ENCODE measurements at regions not wholly inside any gene's neighbourhood (a gene's known extent, or its start where the extent isn't known, plus 50 kb on each side); places are given as distances from the start of the nearest gene placed in this dataset.

GRCh38 chr18:55113800-55114199 is 154.5 kb upstream of the CCDC68 start:
- H3K36me3 Mint-ChIP-seq, result no peaks in the 10 kb centered on the region
- no peak overlapping the region for H3K4me3 Mint-ChIP-seq
- H3K27me3 Mint-ChIP-seq, result no peaks in the 10 kb centered on the region
- DNase-seq (ENCODE audit: low spot score) (no peak), ATAC-seq (no peak)
- no peak overlapping the region for H3K27ac Mint-ChIP-seq
- peaks cover 5% of the 10 kb centered on the region for H3K9me3 Mint-ChIP-seq
- no peaks in the 10 kb centered on the region for H3K4me1 Mint-ChIP-seq (ENCODE audit: low read depth in 2 of 2)

- no peak for ATAC-seq
- H3K36me3 Mint-ChIP-seq, result no peaks in the 10 kb centered on the region
Measured at GRCh38 chr18:55111271-55111670, 152.0 kb upstream of the CCDC68 start.

GRCh38 chr18:55110436-55110835 is 151.2 kb upstream of the CCDC68 start:
- peaks cover 8% of the 10 kb centered on the region for H3K9me3 Mint-ChIP-seq
- no peaks in the 10 kb centered on the region for H3K36me3 Mint-ChIP-seq
- no peaks in the 10 kb centered on the region for H3K27me3 Mint-ChIP-seq
- no peak overlapping the region for H3K4me3 Mint-ChIP-seq
- DNase-seq (ENCODE audit: low spot score), result no peak
- ATAC-seq, result no peak
- H3K27ac Mint-ChIP-seq, result no peak overlapping the region
- H3K4me1 Mint-ChIP-seq (ENCODE audit: low read depth in 2 of 2), result no peaks in the 10 kb centered on the region

More at GRCh38 chr18:55111271-55111670, 152.0 kb upstream of the CCDC68 start:
- Mint-ChIP-seq H3K27me3 (no peaks in the 10 kb centered on the region), H3K4me1 (ENCODE audit: low read depth in 2 of 2) (no peaks in the 10 kb centered on the region), H3K9me3 (peaks cover 8% of the 10 kb centered on the region), H3K27ac (no peak overlapping the region), H3K4me3 (no peak overlapping the region)
- no peak for DNase-seq (ENCODE audit: low spot score)

- Mint-ChIP-seq H3K36me3 (no peaks in the 10 kb centered on the region), H3K9me3 (peaks cover 8% of the 10 kb centered on the region), H3K4me3 (no peak overlapping the region), H3K27me3 (no peaks in the 10 kb centered on the region), H3K27ac (no peak overlapping the region), H3K4me1 (ENCODE audit: low read depth in 2 of 2) (no peaks in the 10 kb centered on the region)
- no peak for DNase-seq (ENCODE audit: low spot score)
- ATAC-seq, result no peak
Measured at GRCh38 chr18:55109818-55110414, 150.7 kb upstream of the CCDC68 start.

- ATAC-seq (no peak), DNase-seq (ENCODE audit: low spot score) (no peak)
- Mint-ChIP-seq H3K27me3 (peaks cover 0 to 3% of the 10 kb centered on the region in 2 donors), H3K36me3 (no peaks in the 10 kb centered on the region), H3K4me1 (ENCODE audit: low read depth in 2 of 2) (no peaks in the 10 kb centered on the region), H3K4me3 (no peak overlapping the region), H3K27ac (no peak overlapping the region), H3K9me3 (peaks cover 9% of the 10 kb centered on the region)
Measured at GRCh38 chr18:55106906-55107305, 147.6 kb upstream of the CCDC68 start.

GRCh38 chr18:55106466-55106865 is 147.2 kb upstream of the CCDC68 start:
- H3K27me3 Mint-ChIP-seq, result peaks cover 0 to 3% of the 10 kb centered on the region in 2 donors
- DNase-seq (ENCODE audit: low spot score) (no peak), ATAC-seq (no peak)
- H3K27ac Mint-ChIP-seq, result no peak overlapping the region
- no peaks in the 10 kb centered on the region for H3K36me3 Mint-ChIP-seq
- H3K9me3 Mint-ChIP-seq, result peaks cover 9% of the 10 kb centered on the region
- no peaks in the 10 kb centered on the region for H3K4me1 Mint-ChIP-seq (ENCODE audit: low read depth in 2 of 2)
- no peak overlapping the region for H3K4me3 Mint-ChIP-seq

GRCh38 chr18:55105873-55106272 is 146.6 kb upstream of the CCDC68 start:
- no peak overlapping the region for H3K4me3 Mint-ChIP-seq
- peaks cover 0 to 3% of the 10 kb centered on the region in 2 donors for H3K27me3 Mint-ChIP-seq
- no peak for ATAC-seq
- no peak overlapping the region for H3K27ac Mint-ChIP-seq
- H3K9me3 Mint-ChIP-seq, result peaks cover 9% of the 10 kb centered on the region
- no peak for DNase-seq (ENCODE audit: low spot score)
- H3K4me1 Mint-ChIP-seq (ENCODE audit: low read depth in 2 of 2), result no peaks in the 10 kb centered on the region
- H3K36me3 Mint-ChIP-seq, result no peaks in the 10 kb centered on the region

- DNase-seq (ENCODE audit: low spot score), result no peak
Measured at GRCh38 chr18:55102958-55103456, 143.7 kb upstream of the CCDC68 start.

GRCh38 chr18:55102501-55102900 is 143.2 kb upstream of the CCDC68 start:
- Mint-ChIP-seq H3K27ac (no peak overlapping the region), H3K36me3 (no peaks in the 10 kb centered on the region), H3K4me1 (ENCODE audit: low read depth in 2 of 2) (no peaks in the 10 kb centered on the region), H3K9me3 (peaks cover 3% of the 10 kb centered on the region), H3K4me3 (no peak overlapping the region), H3K27me3 (peaks cover 0 to 3% of the 10 kb centered on the region in 2 donors)
- DNase-seq (ENCODE audit: low spot score) (no peak), ATAC-seq (no peak)

More at GRCh38 chr18:55102958-55103456, 143.7 kb upstream of the CCDC68 start:
- ATAC-seq, result no peak
- peaks cover 3% of the 10 kb centered on the region for H3K9me3 Mint-ChIP-seq
- H3K27ac Mint-ChIP-seq, result no peak overlapping the region
- H3K36me3 Mint-ChIP-seq, result no peaks in the 10 kb centered on the region
- H3K4me3 Mint-ChIP-seq, result no peak overlapping the region
- H3K27me3 Mint-ChIP-seq, result peaks cover 0 to 3% of the 10 kb centered on the region in 2 donors
- H3K4me1 Mint-ChIP-seq (ENCODE audit: low read depth in 2 of 2), result no peaks in the 10 kb centered on the region

GRCh38 chr18:55101458-55101824 is 142.2 kb upstream of the CCDC68 start:
- Mint-ChIP-seq H3K36me3 (no peaks in the 10 kb centered on the region), H3K4me1 (ENCODE audit: low read depth in 2 of 2) (no peaks in the 10 kb centered on the region), H3K27ac (no peak overlapping the region), H3K9me3 (peaks cover 3% of the 10 kb centered on the region), H3K27me3 (peaks cover 0 to 3% of the 10 kb centered on the region in 2 donors), H3K4me3 (no peak overlapping the region)
- DNase-seq (ENCODE audit: low spot score) (no peak), ATAC-seq (no peak)

GRCh38 chr18:55100817-55101457 is 141.7 kb upstream of the CCDC68 start:
- Mint-ChIP-seq H3K9me3 (peaks cover 3% of the 10 kb centered on the region), H3K27me3 (peaks cover 0 to 3% of the 10 kb centered on the region in 2 donors), H3K4me1 (ENCODE audit: low read depth in 2 of 2) (no peaks in the 10 kb centered on the region), H3K4me3 (no peak overlapping the region), H3K36me3 (no peaks in the 10 kb centered on the region), H3K27ac (no peak overlapping the region)
- no peak for DNase-seq (ENCODE audit: low spot score)
- ATAC-seq, result no peak

GRCh38 chr18:55097456-55098170 is 138.4 kb upstream of the CCDC68 start:
- DNase-seq (ENCODE audit: low spot score) (no peak), ATAC-seq (no peak)
- Mint-ChIP-seq H3K4me1 (ENCODE audit: low read depth in 2 of 2) (no peaks in the 10 kb centered on the region), H3K9me3 (no peaks in the 10 kb centered on the region), H3K27ac (no peak overlapping the region), H3K36me3 (no peaks in the 10 kb centered on the region), H3K27me3 (peaks cover 8% of the 10 kb centered on the region in 2 donors), H3K4me3 (no peak overlapping the region)

GRCh38 chr18:55096263-55096951 is 137.1 kb upstream of the CCDC68 start:
- Mint-ChIP-seq H3K9me3 (no peaks in the 10 kb centered on the region), H3K36me3 (no peaks in the 10 kb centered on the region), H3K27ac (no peak overlapping the region), H3K27me3 (peaks cover 8% of the 10 kb centered on the region in 2 donors), H3K4me3 (no peak overlapping the region), H3K4me1 (ENCODE audit: low read depth in 2 of 2) (no peaks in the 10 kb centered on the region)
- no peak for DNase-seq (ENCODE audit: low spot score)
- ATAC-seq, result no peak

- DNase-seq (ENCODE audit: low spot score), result no peak
Measured at GRCh38 chr18:55095584-55095983, 136.3 kb upstream of the CCDC68 start.

More at GRCh38 chr18:55095584-55095983, 136.3 kb upstream of the CCDC68 start:
- no peak for ATAC-seq
- Mint-ChIP-seq H3K27me3 (peaks cover 8% of the 10 kb centered on the region in 2 donors), H3K36me3 (no peaks in the 10 kb centered on the region), H3K9me3 (no peaks in the 10 kb centered on the region), H3K27ac (no peak overlapping the region), H3K4me3 (no peak overlapping the region), H3K4me1 (ENCODE audit: low read depth in 2 of 2) (no peaks in the 10 kb centered on the region)

All from natural killer cell treated with Interleukin-12 subunit alpha and Interleukin-12 subunit beta and Interleukin-15 and Interleukin-18, amount 100 ng/mL, for 72 hours (primary cell).